GM18519 (cell line): ENCODE measurements at regions not wholly inside any gene's neighbourhood (a gene's known extent, or its start where the extent isn't known, plus 50 kb on each side); places are given as distances from the start of the nearest gene placed in this dataset.

Experiments used
- ATAC-seq: cut with Tn5 transposase; IDR thresholded peaks from one replicate; pipeline ENCODE4 v1.9.1; 2021; ENCODE audit warnings: mild to moderate bottlenecking, moderate library complexity; ENCODE audit not compliant: unreplicated experiment, low FRiP score

DNA sequence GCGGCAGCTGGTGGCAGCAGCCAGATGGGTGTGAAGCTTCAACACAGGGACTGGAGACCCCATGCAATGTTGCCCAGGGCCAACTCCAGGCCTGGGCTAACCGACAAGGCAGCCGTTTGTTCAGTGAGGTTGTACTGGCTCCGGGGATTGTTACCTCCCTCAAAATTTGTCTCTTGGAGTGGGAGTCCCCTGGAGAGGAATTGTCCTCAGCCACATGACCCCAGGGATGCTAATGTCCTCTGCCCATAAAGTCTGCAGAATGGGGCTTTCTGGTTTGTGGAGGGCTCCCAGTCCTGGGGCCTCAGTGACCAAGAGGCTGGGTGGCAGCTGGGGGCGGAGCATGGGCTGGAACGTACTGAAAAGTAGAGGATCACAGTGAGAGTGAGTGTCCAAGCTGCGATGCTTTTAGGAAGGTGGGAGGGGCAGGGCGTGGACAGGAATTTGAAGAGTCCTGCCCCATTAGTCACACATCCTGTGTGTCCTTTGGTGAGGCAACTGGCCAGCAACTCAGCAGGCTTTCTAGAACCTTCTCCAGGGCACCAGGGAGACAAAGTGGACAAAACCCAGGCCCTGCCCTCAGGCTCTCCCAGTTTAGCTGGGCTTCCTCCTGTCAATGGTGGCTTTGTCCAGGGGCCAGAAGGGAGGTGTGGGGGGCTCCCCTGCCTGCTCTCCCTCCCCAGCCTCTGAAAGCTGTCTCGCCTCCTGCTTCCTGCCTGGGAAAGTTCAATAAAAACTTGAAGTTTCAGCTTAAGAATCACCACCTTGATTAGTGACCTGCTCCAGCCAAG lies 114.0 kb downstream of the NSG2 start:
- ATAC-seq: no peak

DNA sequence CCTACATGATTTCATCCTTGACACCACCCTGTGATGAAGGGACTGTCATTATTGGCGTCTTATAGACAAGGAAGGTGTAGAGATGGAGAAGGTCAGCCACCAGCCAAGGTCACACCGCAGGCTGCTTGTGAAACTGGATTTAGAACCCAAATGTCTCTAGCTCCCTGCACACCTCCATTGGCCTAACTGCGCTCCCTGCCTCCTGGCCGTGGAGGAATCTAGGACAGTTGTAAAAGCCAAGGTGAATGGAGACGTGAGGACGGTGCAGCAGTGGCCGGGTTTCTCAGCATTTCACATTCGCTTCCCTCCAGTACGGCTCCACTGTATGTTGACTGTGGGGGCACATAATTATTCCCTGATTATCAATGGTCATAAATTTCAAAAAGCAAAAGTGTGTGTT lies 119.9 kb downstream of the NSG2 start:
- ATAC-seq: no peak

- no peak for ATAC-seq
These were observed 120.9 kb downstream of the NSG2 start for GRCh38 chr5:174166231-174167079.

GRCh38 chr5:174167080-174167910 lies 121.8 kb downstream of the NSG2 start:
- ATAC-seq: no peak

DNA sequence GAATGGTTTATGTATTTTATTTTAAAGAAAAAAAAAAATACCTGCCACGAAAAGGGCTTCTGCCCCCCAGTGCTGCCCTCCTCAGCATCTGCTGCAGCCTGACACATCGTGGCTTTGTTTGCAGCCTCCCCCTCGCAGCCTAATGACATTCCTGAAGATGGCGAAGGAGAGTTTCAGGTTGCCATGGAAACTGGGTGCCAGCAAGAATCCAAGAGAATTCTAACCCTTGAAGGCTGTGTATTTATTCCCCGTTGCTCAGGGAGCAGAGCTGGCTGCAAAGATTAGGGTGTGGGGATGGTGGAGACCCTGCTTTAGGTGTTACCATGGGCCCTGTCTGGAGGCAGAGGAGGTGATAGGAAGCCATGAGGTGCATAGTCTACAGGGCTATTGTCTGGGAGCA lies 126.6 kb downstream of the NSG2 start:
- ATAC-seq: no peak

DNA sequence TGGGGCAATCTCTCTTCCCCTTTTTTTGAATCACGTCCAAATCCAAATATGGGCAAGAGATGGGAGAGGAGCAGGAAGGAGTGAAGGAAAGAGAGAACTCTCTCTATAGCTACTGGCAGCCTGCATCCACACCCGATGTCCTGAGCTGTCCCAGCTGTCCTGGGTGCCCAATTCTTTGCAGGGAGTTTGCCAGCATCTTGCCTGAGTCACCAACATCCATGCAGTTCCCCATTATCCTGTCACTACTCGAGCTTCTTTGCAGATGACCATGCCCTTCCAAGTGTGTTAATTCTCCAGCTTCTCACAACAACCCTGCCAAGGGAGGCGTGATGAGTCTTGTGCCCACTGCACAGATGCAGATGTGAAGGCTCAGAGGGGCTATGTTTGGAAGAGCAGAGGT lies 127.1 kb downstream of the NSG2 start:
- no peak for ATAC-seq

DNA sequence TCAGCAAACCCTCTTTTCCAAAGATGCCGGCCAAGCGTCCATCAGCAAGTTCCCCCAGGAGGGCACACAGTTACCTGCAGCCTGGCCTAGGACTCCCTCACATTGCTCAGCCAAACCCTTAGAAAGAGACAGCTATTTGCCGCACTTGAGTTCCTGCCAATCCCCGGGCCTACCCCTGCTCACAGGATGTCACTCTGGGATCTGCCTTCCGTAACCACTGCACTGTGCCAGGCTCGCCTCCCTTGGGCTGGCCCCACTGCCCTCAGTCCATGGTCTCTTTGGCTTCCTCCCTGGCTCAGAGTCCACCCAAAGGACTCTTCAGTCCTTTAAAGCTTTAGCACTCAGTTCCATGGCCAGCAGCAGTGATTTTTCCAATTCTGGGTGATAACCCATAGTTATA lies 128.3 kb downstream of the NSG2 start:
- no peak for ATAC-seq

- ATAC-seq: no peak
These were observed 130.3 kb downstream of the NSG2 start for GRCh38 chr5:174175716-174176268.

- ATAC-seq: no peak
These were observed 131.0 kb downstream of the NSG2 start for GRCh38 chr5:174176511-174176910.

DNA sequence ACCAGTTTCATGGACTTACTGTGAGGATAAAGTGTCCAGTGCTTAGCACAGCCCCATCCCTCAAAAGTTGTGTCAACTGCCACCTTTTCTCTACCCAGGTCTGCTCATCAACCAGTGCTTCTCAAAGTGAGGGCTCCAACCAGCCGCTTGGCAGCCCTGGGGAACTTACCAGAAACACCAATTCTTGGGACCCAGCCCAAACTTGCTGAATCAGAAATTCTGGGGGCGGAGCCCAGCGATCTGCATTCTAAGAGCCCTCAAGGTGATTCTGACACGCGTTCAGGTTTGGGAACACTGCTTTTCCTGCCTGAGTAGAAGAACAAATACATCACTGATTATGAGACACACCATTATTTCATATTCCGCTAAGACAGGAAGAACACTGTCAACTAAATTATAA lies 132.0 kb downstream of the NSG2 start:
- ATAC-seq: no peak

DNA sequence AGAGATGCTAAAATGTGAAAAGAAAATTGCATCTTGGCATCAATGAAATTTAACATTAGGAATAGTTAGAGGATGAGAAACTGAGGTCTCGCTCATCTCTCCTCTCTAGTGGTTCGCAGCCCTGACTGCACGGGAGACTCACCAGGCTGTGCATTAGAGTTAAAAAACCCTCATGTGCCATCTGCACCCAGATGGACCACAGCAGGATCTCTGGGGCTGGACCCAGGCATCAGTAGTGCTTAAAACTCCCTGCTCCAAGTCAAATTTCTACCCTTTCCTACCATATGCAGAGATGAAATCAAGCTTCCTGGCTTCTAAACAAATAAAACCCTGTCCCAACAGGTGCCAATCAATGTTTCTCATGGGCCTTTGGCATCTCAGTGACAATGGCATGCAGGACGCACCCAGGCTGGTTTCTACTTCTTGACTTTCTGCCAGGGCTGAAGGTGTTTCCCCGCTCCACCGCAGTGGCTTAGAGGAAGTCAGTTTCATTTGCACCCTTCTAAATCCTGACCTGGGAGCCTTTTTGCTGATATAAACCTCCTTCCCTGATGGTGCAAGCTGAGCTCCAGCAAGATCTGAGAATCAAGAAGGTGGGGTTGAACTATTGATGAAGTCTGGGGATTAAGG lies 132.6 kb downstream of the NSG2 start:
- no peak for ATAC-seq

DNA sequence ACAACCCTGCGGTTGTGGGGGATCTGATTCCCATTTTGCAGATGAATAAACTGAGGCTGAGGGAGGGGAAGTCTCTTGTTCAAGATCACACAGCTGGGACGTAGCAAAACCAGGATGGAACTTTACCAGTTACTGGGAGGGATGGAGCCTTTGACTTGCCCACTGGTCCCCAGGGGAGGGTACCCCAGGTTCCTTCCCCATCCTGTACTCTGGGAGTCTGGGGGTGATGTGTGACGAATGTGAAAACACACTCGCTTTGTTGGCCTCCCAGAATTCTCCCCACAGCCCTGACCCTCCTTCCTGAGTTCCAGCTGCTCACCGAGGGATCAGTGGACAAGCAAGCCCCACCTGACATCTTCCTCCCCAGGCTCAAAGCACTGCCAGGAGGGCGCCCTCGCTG lies 135.1 kb downstream of the NSG2 start:
- no peak for ATAC-seq

GRCh38 chr5:174182111-174182510 lies 136.6 kb downstream of the NSG2 start:
- ATAC-seq: no peak

DNA sequence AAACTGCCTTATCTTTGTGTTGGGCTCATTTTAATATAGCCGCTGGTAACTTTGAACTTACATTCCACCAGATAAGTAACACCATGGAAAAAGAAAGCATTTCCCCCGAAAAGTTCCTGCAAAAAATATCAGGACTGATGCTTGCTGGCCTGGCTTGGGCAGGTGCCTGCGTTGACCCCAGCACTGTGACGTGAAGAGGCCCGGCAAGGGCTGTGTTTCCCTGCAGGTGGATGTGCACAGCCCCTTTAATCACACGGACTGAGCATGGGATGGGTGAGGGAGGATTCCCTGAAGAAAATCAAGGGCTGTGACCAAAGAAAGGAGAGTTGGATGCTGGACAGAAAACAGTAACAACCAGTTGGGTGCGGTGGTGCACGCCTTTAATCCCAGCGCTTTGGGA lies 138.2 kb downstream of the NSG2 start:
- ATAC-seq: no peak

GRCh38 chr5:174185506-174185905 lies 140.0 kb downstream of the NSG2 start:
- no peak for ATAC-seq

GRCh38 chr5:174186096-174186695 lies 140.7 kb downstream of the NSG2 start:
- no peak for ATAC-seq

DNA sequence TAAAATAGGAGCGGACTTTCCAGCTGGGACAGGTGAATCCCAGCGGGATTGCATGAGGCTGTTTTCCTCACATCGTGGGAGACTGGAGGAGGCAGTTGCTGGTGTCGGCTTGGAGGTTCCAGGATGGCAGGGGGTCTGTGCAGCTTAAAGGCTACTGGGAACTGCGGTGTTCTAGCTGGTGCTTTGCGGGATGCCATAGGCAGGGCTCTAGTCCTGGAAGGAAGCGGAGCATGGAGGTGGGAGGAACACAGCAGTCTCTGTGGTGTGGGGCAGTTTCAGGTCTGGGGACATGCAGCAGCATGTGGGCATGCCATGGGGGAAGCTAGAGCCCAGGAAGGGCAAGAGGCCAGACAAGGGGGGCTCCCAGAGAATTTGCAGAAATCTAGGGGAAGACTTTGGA lies 141.5 kb downstream of the NSG2 start:
- no peak for ATAC-seq

DNA sequence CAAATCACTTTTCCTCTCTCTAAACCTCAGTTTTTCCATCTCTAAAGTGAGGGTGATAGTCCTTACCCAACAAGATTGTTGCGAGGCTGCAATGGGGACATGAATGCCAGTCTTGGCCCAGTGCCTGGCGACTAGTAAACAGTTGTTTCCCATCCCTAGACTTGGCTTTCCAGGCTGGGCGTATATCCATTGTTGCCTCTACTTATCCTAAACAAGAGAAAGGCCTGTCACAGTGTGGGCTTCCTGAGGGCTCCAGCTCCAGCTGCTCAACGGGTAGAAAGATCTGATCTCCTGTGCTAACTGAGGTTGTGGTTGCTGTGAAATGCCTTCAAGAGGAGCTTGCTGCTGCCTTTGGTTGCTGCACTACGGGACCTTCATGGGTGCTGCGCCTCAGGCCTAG lies 142.0 kb downstream of the NSG2 start:
- ATAC-seq: no peak

GRCh38 chr5:174188295-174188694 lies 142.8 kb downstream of the NSG2 start:
- no peak for ATAC-seq
